ENCODE measurements at regions not wholly inside any gene's neighbourhood (a gene's known extent, or its start where the extent isn't known, plus 50 kb on each side); places are given as distances from the start of the nearest gene placed in this dataset.
"Not testable (repeated sequence)": the region's sequence is repeated elsewhere in the genome, so short reads cannot be mapped to it uniquely, and the experiment has no call there.

- DNase-seq: no peak
Observed at GRCh38 chr6:44010411-44011349, 116.6 kb downstream of the MRPL14 start.

GRCh38 chr6:44009425-44010321 is 117.6 kb downstream of the MRPL14 start:
- no peak for DNase-seq

- no peak for DNase-seq
Observed at GRCh38 chr6:44008821-44009370, 118.4 kb downstream of the MRPL14 start.

GRCh38 chr6:44007818-44008621 is 119.2 kb downstream of the MRPL14 start:
- no peak for DNase-seq

GRCh38 chr6:44006872-44007303 is 120.4 kb downstream of the MRPL14 start:
- DNase-seq: no peak

- no peak for DNase-seq
Observed at GRCh38 chr6:44006123-44006871, 121.0 kb downstream of the MRPL14 start.

- DNase-seq: no peak
Observed at GRCh38 chr6:44005507-44005903, 121.7 kb downstream of the MRPL14 start.

- no peak for DNase-seq
Observed at GRCh38 chr6:44004625-44005506, 122.4 kb downstream of the MRPL14 start.

GRCh38 chr6:44004136-44004535 is 123.1 kb downstream of the MRPL14 start:
- no peak for DNase-seq

GRCh38 chr6:44003345-44004061 is 123.7 kb downstream of the MRPL14 start:
- DNase-seq: no peak

- peak; percentile 38 for DNase-seq
Observed at GRCh38 chr6:44002593-44003344, 124.5 kb downstream of the MRPL14 start.

GRCh38 chr6:44002067-44002592 is 125.1 kb downstream of the MRPL14 start:
- DNase-seq: no peak

GRCh38 chr6:44001318-44002066 is 125.8 kb downstream of the MRPL14 start:
- no peak for DNase-seq

GRCh38 chr6:44000164-44000842 is 126.9 kb downstream of the MRPL14 start:
- DNase-seq: no peak

- DNase-seq: no peak
Observed at GRCh38 chr6:43999628-44000027, 127.6 kb downstream of the MRPL14 start.

GRCh38 chr6:43998592-43999243 is 128.5 kb downstream of the MRPL14 start:
- DNase-seq: not testable (repeated sequence)
